CD4-positive, alpha-beta T cell treated with Interleukin-6 at 100 ng/mL for 8 hours (primary cell): ENCODE measurements at regions not wholly inside any gene's neighbourhood (a gene's known extent, or its start where the extent isn't known, plus 50 kb on each side); places are given as distances from the start of the nearest gene placed in this dataset.
"Not testable (repeated sequence)": the region's sequence is repeated elsewhere in the genome, so short reads cannot be mapped to it uniquely, and the experiment has no call there.

Source experiments
- DNase-seq: peaks from one replicate; pipeline ENCODE4 v3.0.0-alpha.2; 2020; ENCODE audit warnings: mixed read lengths, low spot score

- DNase-seq = no peak
Measured at GRCh38 chr13:88235441-88235840, 564.3 kb downstream of the SLITRK5 start.

GRCh38 chr13:88246239-88246638 lies 575.1 kb downstream of the SLITRK5 start:
- no peak for DNase-seq

GRCh38 chr13:88248393-88248792 lies 577.2 kb downstream of the SLITRK5 start:
- DNase-seq = no peak

GRCh38 chr13:88257706-88258105 lies 586.5 kb downstream of the SLITRK5 start:
- DNase-seq = no peak

- no peak for DNase-seq
Measured at GRCh38 chr13:88263808-88264207, 592.6 kb downstream of the SLITRK5 start.

GRCh38 chr13:88281841-88282240 lies 610.7 kb downstream of the SLITRK5 start:
- no peak for DNase-seq

GRCh38 chr13:88285329-88285728 lies 614.2 kb downstream of the SLITRK5 start:
- no peak for DNase-seq

GRCh38 chr13:88288326-88288725 lies 617.2 kb downstream of the SLITRK5 start:
- no peak for DNase-seq

- DNase-seq = not testable (repeated sequence)
Measured at GRCh38 chr13:88291731-88292130, 620.6 kb downstream of the SLITRK5 start.

- no peak for DNase-seq
Measured at GRCh38 chr13:88294368-88294767, 623.2 kb downstream of the SLITRK5 start.

GRCh38 chr13:88303157-88303556 lies 632.0 kb downstream of the SLITRK5 start:
- no peak for DNase-seq

GRCh38 chr13:88303605-88304004 lies 632.4 kb downstream of the SLITRK5 start:
- no peak for DNase-seq

GRCh38 chr13:88314496-88314895 lies 643.3 kb downstream of the SLITRK5 start:
- no peak for DNase-seq

GRCh38 chr13:88329066-88329465 lies 657.9 kb downstream of the SLITRK5 start:
- DNase-seq = no peak

GRCh38 chr13:88339271-88339741 lies 668.1 kb downstream of the SLITRK5 start:
- DNase-seq = no peak

GRCh38 chr13:88345171-88345847 lies 674.1 kb downstream of the SLITRK5 start:
- no peak for DNase-seq

- DNase-seq = no peak
Measured at GRCh38 chr13:88360761-88361160, 689.6 kb downstream of the SLITRK5 start.

- DNase-seq = no peak
Measured at GRCh38 chr13:88369866-88370265, 698.7 kb downstream of the SLITRK5 start.

GRCh38 chr13:88376760-88377388 lies 705.7 kb downstream of the SLITRK5 start:
- no peak for DNase-seq

- no peak for DNase-seq
Measured at GRCh38 chr13:88377852-88378251, 706.7 kb downstream of the SLITRK5 start.

- DNase-seq = no peak
Measured at GRCh38 chr13:88384542-88384941, 713.4 kb downstream of the SLITRK5 start.

GRCh38 chr13:88395804-88396203 lies 724.6 kb downstream of the SLITRK5 start:
- no peak for DNase-seq

- no peak for DNase-seq
Measured at GRCh38 chr13:88411696-88412095, 740.5 kb downstream of the SLITRK5 start.

- DNase-seq = no peak
Measured at GRCh38 chr13:88417801-88418200, 746.6 kb downstream of the SLITRK5 start.
